ENCODE measurements at regions not wholly inside any gene's neighbourhood (a gene's known extent, or its start where the extent isn't known, plus 50 kb on each side); places are given as distances from the start of the nearest gene placed in this dataset.

GRCh38 chr11:13062115-13062514 lies 53.0 kb downstream of the RASSF10 start:
- no peak overlapping the region for H3K4me3 ChIP-seq
- TF ChIP-seq CTCF (IDR thresholded peaks at IDR 0.05) = no peak
- no peaks in the 10 kb centered on the region for H3K9me3 ChIP-seq
- no peak for ATAC-seq
- no peaks in the 10 kb centered on the region for H3K36me3 ChIP-seq
- no peaks in the 10 kb centered on the region for H3K4me1 ChIP-seq
- no peak overlapping the region for H3K27ac ChIP-seq
- intact Hi-C loops (cut with DNase I) = no loop called here
- H3K27me3 ChIP-seq = no peaks in the 10 kb centered on the region
- DNase-seq = no peak

GRCh38 chr11:13064593-13064992 lies 55.5 kb downstream of the RASSF10 start:
- H3K27ac ChIP-seq = no peak overlapping the region
- intact Hi-C loops (cut with DNase I) = no loop called here
- H3K4me3 ChIP-seq = no peak overlapping the region
- TF ChIP-seq CTCF (IDR thresholded peaks at IDR 0.05) = no peak
- no peaks in the 10 kb centered on the region for H3K9me3 ChIP-seq
- no peaks in the 10 kb centered on the region for H3K27me3 ChIP-seq
- no peaks in the 10 kb centered on the region for H3K36me3 ChIP-seq
- DNase-seq (no peak), ATAC-seq (no peak)
- H3K4me1 ChIP-seq = no peaks in the 10 kb centered on the region

GRCh38 chr11:13065200-13065787 lies 56.2 kb downstream of the RASSF10 start:
- H3K27ac ChIP-seq = no peak overlapping the region
- no peak for TF ChIP-seq CTCF (IDR thresholded peaks at IDR 0.05)

GRCh38 chr11:13068211-13068610 lies 59.1 kb downstream of the RASSF10 start:
- DNase-seq = no peak
- TF ChIP-seq CTCF (IDR thresholded peaks at IDR 0.05) = no peak
- ATAC-seq = no peak
- H3K9me3 ChIP-seq = no peaks in the 10 kb centered on the region
- no peak overlapping the region for H3K27ac ChIP-seq
- intact Hi-C loops (cut with DNase I) = no loop called here
- H3K4me1 ChIP-seq = no peaks in the 10 kb centered on the region
- H3K27me3 ChIP-seq = no peaks in the 10 kb centered on the region
- H3K36me3 ChIP-seq = no peaks in the 10 kb centered on the region
- no peak overlapping the region for H3K4me3 ChIP-seq

More at GRCh38 chr11:13065200-13065787, 56.2 kb downstream of the RASSF10 start:
- H3K4me3 ChIP-seq = no peak overlapping the region
- H3K9me3 ChIP-seq = no peaks in the 10 kb centered on the region
- DNase-seq = no peak
- ATAC-seq = no peak
- no peaks in the 10 kb centered on the region for H3K27me3 ChIP-seq
- no peaks in the 10 kb centered on the region for H3K36me3 ChIP-seq
- intact Hi-C loops (cut with DNase I) = no loop called here
- no peaks in the 10 kb centered on the region for H3K4me1 ChIP-seq

- intact Hi-C loops (cut with DNase I) = no loop called here
- Histone ChIP-seq H3K4me1 (no peaks in the 10 kb centered on the region), H3K9me3 (no peaks in the 10 kb centered on the region), H3K27me3 (no peaks in the 10 kb centered on the region), H3K27ac (no peak overlapping the region), H3K4me3 (no peak overlapping the region), H3K36me3 (no peaks in the 10 kb centered on the region)
- ATAC-seq (no peak), DNase-seq (no peak)
- TF ChIP-seq CTCF (IDR thresholded peaks at IDR 0.05) = no peak
These were observed 64.2 kb downstream of the RASSF10 start for GRCh38 chr11:13073119-13073981.

Measured in left lung (tissue), 4 donors.